Glutamatergic neuron (in vitro differentiated cells): ENCODE measurements at regions not wholly inside any gene's neighbourhood (a gene's known extent, or its start where the extent isn't known, plus 50 kb on each side); places are given as distances from the start of the nearest gene placed in this dataset.
"Not testable (repeated sequence)": the region's sequence is repeated elsewhere in the genome, so short reads cannot be mapped to it uniquely, and the experiment has no call there.

Experiments used
- DNase-seq: peaks from one replicate; pipeline ENCODE4 v3.0.0; 2022
- H3K27ac Mint-ChIP-seq: one replicate; pipeline ENCODE4 v1.8.0; 2020; ENCODE audit warnings: mild to moderate bottlenecking, mixed read lengths, inconsistent platforms; ENCODE audit not compliant: unreplicated experiment
- H3K27me3 Mint-ChIP-seq: one replicate; pipeline ENCODE4 v1.8.0; 2020; ENCODE audit warnings: mild to moderate bottlenecking, moderate library complexity, mixed read lengths, inconsistent platforms; ENCODE audit not compliant: unreplicated experiment
- H3K36me3 Mint-ChIP-seq: one replicate; pipeline ENCODE4 v1.8.0; 2020; ENCODE audit warnings: mild to moderate bottlenecking, mixed read lengths, inconsistent platforms; ENCODE audit not compliant: unreplicated experiment
- H3K4me1 Mint-ChIP-seq: one replicate; pipeline ENCODE4 v1.8.0; 2020; ENCODE audit warnings: mild to moderate bottlenecking, low read depth, mixed read lengths, inconsistent platforms; ENCODE audit not compliant: unreplicated experiment
- H3K4me3 Mint-ChIP-seq: one replicate; pipeline ENCODE4 v1.8.0; 2020; ENCODE audit warnings: mild to moderate bottlenecking, mixed read lengths, inconsistent platforms; ENCODE audit not compliant: unreplicated experiment
- H3K9me3 Mint-ChIP-seq: one replicate; pipeline ENCODE4 v1.8.0; 2020; ENCODE audit warnings: mild to moderate bottlenecking, moderate library complexity, mixed read lengths, inconsistent platforms; ENCODE audit not compliant: unreplicated experiment
- CTCF ChIP-seq: fragments of 200-600 bp; sonication (generic); IDR thresholded peaks from one replicate; pipeline ENCODE4 v1.5.0; 2021; ENCODE audit not compliant: partially characterized antibody, unreplicated experiment

- not testable (repeated sequence) for H3K27ac Mint-ChIP-seq, H3K27me3 Mint-ChIP-seq, H3K4me3 Mint-ChIP-seq, DNase-seq, H3K4me1 Mint-ChIP-seq, H3K9me3 Mint-ChIP-seq
- peak; percentile 49 for TF ChIP-seq CTCF
- peaks cover 13% of the 10 kb centered on the region for H3K36me3 Mint-ChIP-seq
Observed at GRCh38 chr13:108074429-108074828, 140.9 kb downstream of the LIG4 start.

- DNase-seq = no peak
- no peak for TF ChIP-seq CTCF
- Mint-ChIP-seq H3K4me3 (no peak overlapping the region), H3K9me3 (peaks cover 6% of the 10 kb centered on the region), H3K27ac (no peak overlapping the region), H3K4me1 (no peaks in the 10 kb centered on the region), H3K27me3 (peaks cover 3% of the 10 kb centered on the region), H3K36me3 (peaks cover 23% of the 10 kb centered on the region)
Observed at GRCh38 chr13:108070925-108071324, 144.4 kb downstream of the LIG4 start.

- no peak for DNase-seq
- H3K27ac Mint-ChIP-seq = no peak overlapping the region
- H3K9me3 Mint-ChIP-seq = peaks cover 6% of the 10 kb centered on the region
- no peak for TF ChIP-seq CTCF
- no peak overlapping the region for H3K4me3 Mint-ChIP-seq
- no peaks in the 10 kb centered on the region for H3K4me1 Mint-ChIP-seq
- peaks cover 20% of the 10 kb centered on the region for H3K36me3 Mint-ChIP-seq
- peaks cover 3% of the 10 kb centered on the region for H3K27me3 Mint-ChIP-seq
Observed at GRCh38 chr13:108070491-108070890, 144.8 kb downstream of the LIG4 start.

- peaks cover 19% of the 10 kb centered on the region for H3K36me3 Mint-ChIP-seq
- no peak overlapping the region for H3K4me3 Mint-ChIP-seq
- no peak for DNase-seq
- peaks cover 3% of the 10 kb centered on the region for H3K27me3 Mint-ChIP-seq
- peaks cover 6% of the 10 kb centered on the region for H3K9me3 Mint-ChIP-seq
- no peak overlapping the region for H3K27ac Mint-ChIP-seq
- H3K4me1 Mint-ChIP-seq = no peaks in the 10 kb centered on the region
- TF ChIP-seq CTCF = no peak
Observed at GRCh38 chr13:108069521-108070210, 145.7 kb downstream of the LIG4 start.

- not testable (repeated sequence) for H3K4me3 Mint-ChIP-seq, H3K4me1 Mint-ChIP-seq, H3K27me3 Mint-ChIP-seq, H3K27ac Mint-ChIP-seq, DNase-seq, H3K9me3 Mint-ChIP-seq
- H3K36me3 Mint-ChIP-seq = peaks cover 33% of the 10 kb centered on the region
Observed at GRCh38 chr13:108064372-108064771, 151.0 kb downstream of the LIG4 start.
